DOHH2 (cell line): ENCODE measurements at regions not wholly inside any gene's neighbourhood (a gene's known extent, or its start where the extent isn't known, plus 50 kb on each side); places are given as distances from the start of the nearest gene placed in this dataset.

Source experiments
- H3F3A ChIP-seq: fragments of 200-600 bp; sonication (generic), shearing (Covaris generic); 2 replicates; pipeline ENCODE4 v1.6.0; 2016; ENCODE audit warnings: antibody characterized with exemption, mild to moderate bottlenecking; ENCODE audit not compliant: control insufficient read depth, insufficient read depth
- H3K27ac ChIP-seq: fragments of 200-600 bp; sonication (generic); 2 replicates; pipeline ENCODE4 v1.5.1; 2014; ENCODE audit warnings: low read depth, mild to moderate bottlenecking, low read length, moderate library complexity
- H3K27me3 ChIP-seq: fragments of 200-600 bp; sonication (generic); 2 replicates; pipeline ENCODE4 v1.6.1; 2014; ENCODE audit warnings: mild to moderate bottlenecking, low read length, mixed read lengths; ENCODE audit not compliant: control insufficient read depth
- H3K36me3 ChIP-seq: fragments of 200-600 bp; sonication (generic); 2 replicates; pipeline ENCODE4 v1.6.1; 2014; ENCODE audit warnings: mild to moderate bottlenecking, low read length, moderate library complexity, mixed read lengths; ENCODE audit not compliant: control insufficient read depth
- H3K4me1 ChIP-seq: fragments of 200-600 bp; sonication (generic); 2 replicates; pipeline ENCODE4 v1.6.1; 2014; ENCODE audit warnings: mild to moderate bottlenecking, low read length, mixed read lengths; ENCODE audit not compliant: control insufficient read depth
- H3K4me2 ChIP-seq: fragments of 200-600 bp; sonication (generic); 2 replicates; pipeline ENCODE4 v1.6.0; 2014; ENCODE audit warnings: mild to moderate bottlenecking, low read length, moderate library complexity
- H3K4me3 ChIP-seq: fragments of 200-600 bp; sonication (generic); 2 replicates; pipeline ENCODE4 v1.5.1; 2014; ENCODE audit warnings: mild to moderate bottlenecking, low read length, mixed read lengths
- H3K79me2 ChIP-seq: fragments of 200-600 bp; sonication (generic); 2 replicates; pipeline ENCODE4 v1.6.1; 2014; ENCODE audit warnings: mild to moderate bottlenecking, low read length, mixed read lengths; ENCODE audit not compliant: control insufficient read depth
- H3K9me2 ChIP-seq: fragments of 200-600 bp; sonication (generic); replicated peaks from 2 replicates; pipeline ENCODE4 v1.6.1; 2014; ENCODE audit warnings: mild to moderate bottlenecking, low read length, mixed read lengths; ENCODE audit not compliant: control insufficient read depth
- H3K9me3 ChIP-seq: fragments of 200-600 bp; sonication (generic); 2 replicates; pipeline ENCODE4 v1.6.1; 2014; ENCODE audit warnings: antibody characterized with exemption, low read length, mixed read lengths; ENCODE audit not compliant: control insufficient read depth, insufficient read depth
- H4K20me1 ChIP-seq: fragments of 200-600 bp; sonication (generic); 2 replicates; pipeline ENCODE4 v1.6.0; 2014; ENCODE audit warnings: low read depth, mild to moderate bottlenecking, antibody characterized with exemption, low read length, moderate library complexity; ENCODE audit not compliant: control insufficient read depth, insufficient read depth
- CTCF ChIP-seq: fragments of 200-600 bp; sonication (generic); IDR thresholded peaks from one replicate; pipeline ENCODE4 v1.5.1; 2014; ENCODE audit warnings: antibody characterized with exemption, mild to moderate bottlenecking, low read depth, low read length; ENCODE audit not compliant: poor library complexity, severe bottlenecking
- EZH2phosphoT487 ChIP-seq: fragments of 200-600 bp; sonication (generic); IDR thresholded peaks from 2 replicates; pipeline ENCODE4 v1.6.1; 2017; ENCODE audit warnings: borderline replicate concordance, mild to moderate bottlenecking, antibody characterized with exemption, low read length, moderate library complexity, mixed read lengths

GRCh38 chr14:88950069-88950468 is 125.6 kb downstream of the TTC8 start:
- Histone ChIP-seq H3K9me3 (peaks cover 7% of the 10 kb centered on the region; the same call in 1 of the 2 replicates), H3K4me1 (no peaks in the 10 kb centered on the region), H3F3A (no peaks in the 10 kb centered on the region), H4K20me1 (no peaks in the 10 kb centered on the region), H3K36me3 (no peaks in the 10 kb centered on the region), H3K4me3 (no peak overlapping the region), H3K4me2 (no peak overlapping the region), H3K27me3 (no peaks in the 10 kb centered on the region), H3K27ac (no peak overlapping the region), H3K79me2 (no peaks in the 10 kb centered on the region), H3K9me2 (no peaks in the 10 kb centered on the region)
- TF ChIP-seq CTCF, result no peak
- no peak for TF ChIP-seq EZH2phosphoT487

DNA sequence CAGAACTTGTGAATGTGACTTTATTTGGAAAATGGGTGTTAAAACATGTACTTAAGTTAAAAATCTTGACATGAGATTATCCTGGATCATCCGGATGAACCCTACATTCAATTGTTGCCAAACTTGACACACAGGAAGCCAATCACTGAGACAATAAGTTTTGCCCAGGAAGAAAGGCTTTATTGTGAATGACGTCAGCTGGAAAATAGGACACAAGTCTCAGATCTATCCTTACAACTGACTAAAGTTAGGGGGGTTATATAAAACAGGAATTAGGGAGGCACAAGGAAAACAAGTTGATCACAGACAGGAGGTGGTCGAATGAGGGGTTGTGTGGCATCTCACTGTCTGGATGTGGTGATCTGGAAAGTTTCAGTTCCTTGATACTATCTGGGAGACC is 126.9 kb downstream of the TTC8 start:
- H3K4me2 ChIP-seq, result no peak overlapping the region
- TF ChIP-seq EZH2phosphoT487 (no peak), CTCF (no peak)
- H3K27ac ChIP-seq, result no peak overlapping the region
- no peaks in the 10 kb centered on the region for H4K20me1 ChIP-seq
- no peaks in the 10 kb centered on the region for H3K79me2 ChIP-seq
- H3K9me3 ChIP-seq, result peaks cover 7% of the 10 kb centered on the region; the same call in 1 of the 2 replicates
- no peaks in the 10 kb centered on the region for H3K36me3 ChIP-seq
- no peaks in the 10 kb centered on the region for H3K4me1 ChIP-seq
- H3K27me3 ChIP-seq, result no peaks in the 10 kb centered on the region
- H3K4me3 ChIP-seq, result no peak overlapping the region
- H3F3A ChIP-seq, result no peaks in the 10 kb centered on the region
- H3K9me2 ChIP-seq, result no peaks in the 10 kb centered on the region

GRCh38 chr14:88952901-88953300 is 128.4 kb downstream of the TTC8 start:
- no peaks in the 10 kb centered on the region for H3K27me3 ChIP-seq
- no peak overlapping the region for H3K27ac ChIP-seq
- H3K9me2 ChIP-seq, result no peaks in the 10 kb centered on the region
- no peaks in the 10 kb centered on the region for H4K20me1 ChIP-seq
- no peak overlapping the region for H3K4me3 ChIP-seq
- H3K4me1 ChIP-seq, result no peaks in the 10 kb centered on the region
- H3K9me3 ChIP-seq, result peaks cover 7% of the 10 kb centered on the region; the same call in 1 of the 2 replicates
- no peak overlapping the region for H3K4me2 ChIP-seq
- H3K36me3 ChIP-seq, result no peaks in the 10 kb centered on the region
- TF ChIP-seq EZH2phosphoT487 (no peak), CTCF (no peak)
- no peaks in the 10 kb centered on the region for H3K79me2 ChIP-seq
- no peaks in the 10 kb centered on the region for H3F3A ChIP-seq
